Heart left ventricle (tissue), 13 donors: ENCODE measurements at regions not wholly inside any gene's neighbourhood (a gene's known extent, or its start where the extent isn't known, plus 50 kb on each side); places are given as distances from the start of the nearest gene placed in this dataset.

Experiments used
- CTCF ChIP-seq, 12 donors: fragments of 200-600 bp; sonication (generic) in 4 of 12; IDR thresholded peaks; one replicate each; pipeline versions ENCODE4 v1.5.0 to v1.8.0; 2018 to 2022; ENCODE audit warnings: antibody characterized with exemption in 12 of 12, mild to moderate bottlenecking in 5 of 12
- POLR2A ChIP-seq, 2 donors: fragments of 450-650 bp; IDR thresholded peaks; one replicate each; pipeline ENCODE4 v1.6.1; 2017; ENCODE audit warnings: antibody characterized with exemption in 2 of 2, mild to moderate bottlenecking in 2 of 2, moderate library complexity in 2 of 2
- donor health status: ischemic (EF 13 %, LVEDD 7.1; RV severe dilation, severe dysfunction).
- donor health status: DM: no; HTN: yes; CAD: no.
- donor health status: DM: no; HTN: no; CAD: no.
- donor health status: ischemic (EF 25% LVEDD 6.9; RV normal size, moderate dysfunction).
- donor health status: ischemic (EF 25% LVEDD 5.7; RV mildly dilated, moderate dysfunction).
- donor health status: ischemic (EF 35%, LVEDD 5.7; RV mildly dilated, moderate dysfunction).
- donor health status: nonischemic (EF 11% LVEDD 7.7; RV severe dilation, severe dysfunction).
- donor health status: DM: yes; HTN: yes; CAD: no.
- donor health status: PGD.
- donor health status: ischemic (EF 29% LVEDD 5.4; RV normal size, mild dysfunction).
- donor health status: nonischemic (EF 23%, LVEDD 6.1; RV moderate dilation, normal function).

DNA sequence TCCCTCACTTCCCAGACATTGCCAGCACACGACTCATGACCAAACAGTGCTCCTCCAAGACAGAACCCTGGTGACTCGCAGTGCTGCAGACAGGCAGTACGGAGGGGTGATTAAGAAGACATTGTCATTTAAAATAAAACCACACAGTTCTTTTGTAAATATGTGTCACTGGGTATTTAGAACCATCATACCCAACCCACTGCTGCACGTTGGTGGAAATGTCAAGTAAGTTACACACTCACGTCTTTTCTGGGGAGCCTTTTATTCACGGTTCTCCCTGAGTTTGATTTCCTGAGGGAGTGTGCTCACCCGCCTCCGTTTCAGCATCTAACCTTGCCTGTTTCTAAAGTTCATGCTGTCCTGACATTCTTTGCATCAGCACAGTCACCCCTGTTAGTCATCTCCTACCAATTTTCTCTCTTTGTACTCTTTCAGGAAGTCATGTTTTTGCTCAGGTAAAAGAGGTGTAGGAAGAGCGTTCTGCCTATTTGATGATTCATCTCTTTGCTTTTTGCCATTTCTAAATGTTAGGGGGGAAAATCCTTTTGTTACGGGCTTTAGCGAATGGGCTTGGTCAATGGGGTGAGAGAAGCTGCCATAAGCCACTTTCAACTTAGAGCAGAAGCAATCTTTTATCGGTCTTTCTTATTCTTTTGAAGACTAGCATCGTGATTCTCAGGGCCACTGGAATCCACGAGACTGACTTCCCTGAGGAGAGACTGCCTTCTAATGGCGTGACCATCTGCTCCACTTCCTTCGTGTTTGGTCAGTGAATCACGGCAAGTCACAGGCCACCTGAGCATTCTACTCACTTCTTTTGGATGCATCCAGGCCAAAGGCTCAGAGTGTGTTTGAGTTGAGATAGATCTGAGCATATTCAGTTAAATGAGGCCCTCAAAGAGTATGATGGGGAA, 512.8 kb upstream of the JARID2 start:
- TF ChIP-seq CTCF (IDR thresholded peaks at IDR 0.05): no peak
- no peak for TF ChIP-seq POLR2A (IDR thresholded peaks at IDR 0.05)
